GM10266 (cell line): ENCODE measurements at regions not wholly inside any gene's neighbourhood (a gene's known extent, or its start where the extent isn't known, plus 50 kb on each side); places are given as distances from the start of the nearest gene placed in this dataset.

ENCODE experiments used
- DNase-seq: peaks from one replicate; pipeline ENCODE4 v3.0.0; 2012; ENCODE audit errors: extremely low spot score
- TF ChIP-seq, protein P1 (sequence below): IDR thresholded peaks from 2 replicates; pipeline ENCODE4 v1.5.1; 2012; ENCODE audit warnings: mild to moderate bottlenecking, low read depth; ENCODE audit not compliant: control insufficient read depth, insufficient read depth; ENCODE audit errors: missing control alignments

DNA sequence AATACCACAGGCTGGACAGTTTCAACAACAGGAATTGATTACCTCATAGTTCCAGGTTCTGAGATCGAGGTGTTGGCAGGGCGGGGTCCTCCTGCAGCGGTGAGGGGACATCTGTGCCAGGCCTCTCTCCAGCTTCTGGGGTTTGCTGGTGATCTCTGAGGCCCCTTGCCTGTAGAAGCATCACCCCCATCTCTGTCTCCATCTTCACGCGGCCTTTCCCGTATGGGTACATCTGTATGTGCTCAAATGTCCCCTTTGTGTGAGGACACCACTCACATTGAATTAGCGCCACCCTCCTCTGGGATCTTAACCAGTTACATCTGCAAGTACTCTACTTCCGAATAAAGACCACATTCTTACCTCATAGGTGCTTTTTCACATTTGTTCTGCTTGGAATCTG is 1029.9 kb downstream of the BRD1 start:
- TF ChIP-seq, protein P1, sequence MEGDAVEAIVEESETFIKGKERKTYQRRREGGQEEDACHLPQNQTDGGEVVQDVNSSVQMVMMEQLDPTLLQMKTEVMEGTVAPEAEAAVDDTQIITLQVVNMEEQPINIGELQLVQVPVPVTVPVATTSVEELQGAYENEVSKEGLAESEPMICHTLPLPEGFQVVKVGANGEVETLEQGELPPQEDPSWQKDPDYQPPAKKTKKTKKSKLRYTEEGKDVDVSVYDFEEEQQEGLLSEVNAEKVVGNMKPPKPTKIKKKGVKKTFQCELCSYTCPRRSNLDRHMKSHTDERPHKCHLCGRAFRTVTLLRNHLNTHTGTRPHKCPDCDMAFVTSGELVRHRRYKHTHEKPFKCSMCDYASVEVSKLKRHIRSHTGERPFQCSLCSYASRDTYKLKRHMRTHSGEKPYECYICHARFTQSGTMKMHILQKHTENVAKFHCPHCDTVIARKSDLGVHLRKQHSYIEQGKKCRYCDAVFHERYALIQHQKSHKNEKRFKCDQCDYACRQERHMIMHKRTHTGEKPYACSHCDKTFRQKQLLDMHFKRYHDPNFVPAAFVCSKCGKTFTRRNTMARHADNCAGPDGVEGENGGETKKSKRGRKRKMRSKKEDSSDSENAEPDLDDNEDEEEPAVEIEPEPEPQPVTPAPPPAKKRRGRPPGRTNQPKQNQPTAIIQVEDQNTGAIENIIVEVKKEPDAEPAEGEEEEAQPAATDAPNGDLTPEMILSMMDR, result no peak
- no peak for DNase-seq

DNA sequence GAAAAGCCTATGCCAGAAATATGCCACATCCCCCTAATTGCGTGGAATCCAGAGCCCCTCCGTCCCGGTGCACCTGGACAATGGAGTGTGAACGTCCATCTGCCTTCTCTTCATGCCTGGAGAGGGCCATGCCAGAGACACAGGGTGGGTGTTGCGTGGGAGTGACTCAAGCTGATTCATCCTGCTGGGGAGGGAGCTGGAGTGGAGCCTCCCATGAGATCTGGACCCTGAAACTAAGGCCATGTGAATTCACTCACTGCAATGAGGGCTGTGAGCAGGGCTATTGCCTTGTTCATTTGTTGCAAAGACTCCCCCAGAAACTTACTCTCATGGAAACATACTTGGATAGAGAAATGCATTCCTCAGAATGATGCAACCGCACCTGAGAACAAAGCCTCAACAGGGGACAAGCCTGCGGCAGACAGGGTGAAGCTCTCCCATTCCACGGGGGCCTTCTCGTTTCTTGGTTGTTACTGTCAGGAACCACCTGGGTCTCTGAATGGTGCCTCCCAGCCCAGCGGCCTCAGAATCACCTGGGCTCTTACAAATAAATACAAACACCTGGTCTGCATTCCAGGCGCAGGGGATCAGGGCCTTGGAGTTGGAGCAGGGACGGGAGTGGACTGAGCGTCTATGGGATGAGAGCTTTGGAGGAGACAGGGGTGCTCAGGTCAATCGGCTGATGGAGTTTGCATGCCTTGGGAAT is 1031.2 kb downstream of the BRD1 start:
- TF ChIP-seq, protein P1, result no peak
- no peak for DNase-seq

DNA sequence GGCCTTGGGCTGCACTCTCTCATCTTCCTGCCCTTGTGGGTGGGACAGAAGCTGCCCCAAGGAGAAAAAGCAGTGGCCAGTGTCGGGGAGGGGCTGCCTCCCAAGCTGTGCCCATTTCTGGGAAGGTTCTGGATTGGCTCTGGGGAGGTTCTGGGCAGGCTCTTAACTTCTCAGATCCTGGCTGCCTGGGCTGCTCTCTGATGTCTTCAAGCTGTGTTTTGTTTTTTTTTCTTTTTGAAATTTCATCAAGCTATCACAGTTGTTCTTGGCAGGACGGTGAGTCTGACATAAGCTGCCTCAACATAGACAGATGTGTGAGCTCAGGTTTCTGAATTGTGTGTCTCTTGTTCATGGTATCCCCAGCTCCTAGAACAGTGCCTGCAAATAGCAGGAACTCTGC is 1032.0 kb downstream of the BRD1 start:
- TF ChIP-seq, protein P1, result no peak
- DNase-seq, result no peak

DNA sequence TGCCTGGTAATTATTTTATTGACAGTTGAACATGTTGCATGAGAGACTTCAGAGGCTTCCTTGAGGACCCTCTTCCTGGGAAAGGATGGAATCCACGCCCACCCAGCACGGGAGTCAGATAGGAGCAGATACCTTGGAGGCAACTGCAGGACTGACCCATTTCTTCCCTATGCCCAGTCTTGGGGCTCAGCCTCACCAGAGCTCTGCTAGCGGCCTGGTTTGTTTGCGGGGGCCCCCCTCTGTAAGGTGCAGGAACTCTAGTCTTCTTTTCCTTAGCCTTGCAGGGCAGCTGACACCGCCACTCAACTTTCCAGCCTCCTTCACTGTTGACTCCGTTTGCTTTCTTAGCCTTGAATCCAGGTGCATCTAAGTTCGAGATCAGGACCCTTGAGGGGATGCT is 1032.8 kb downstream of the BRD1 start:
- TF ChIP-seq, protein P1, result no peak

DNA sequence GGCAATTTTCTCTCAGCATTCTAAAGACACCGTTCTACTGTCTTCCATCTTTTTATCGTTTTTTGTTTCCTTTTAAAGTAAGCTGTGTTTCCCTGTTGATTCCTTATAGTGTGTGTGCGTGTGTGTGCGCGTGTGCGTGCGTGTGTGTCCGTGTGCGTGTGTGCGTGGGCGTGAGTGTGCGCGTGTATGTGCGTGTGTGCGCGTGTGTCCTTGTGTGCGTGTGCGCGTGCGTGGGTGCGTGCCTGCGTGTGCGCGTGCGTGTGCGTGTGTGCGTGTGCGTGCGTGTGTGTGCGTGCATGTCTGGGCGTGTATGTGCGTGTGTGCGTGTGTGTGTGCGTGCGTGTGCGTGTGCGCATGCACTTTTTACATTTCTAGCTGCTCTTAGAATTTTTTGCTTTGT is 1033.7 kb downstream of the BRD1 start:
- DNase-seq, result no peak
- TF ChIP-seq, protein P1, result no peak

More for the DNA sequence above, 1032.8 kb downstream of the BRD1 start:
- no peak for DNase-seq

DNA sequence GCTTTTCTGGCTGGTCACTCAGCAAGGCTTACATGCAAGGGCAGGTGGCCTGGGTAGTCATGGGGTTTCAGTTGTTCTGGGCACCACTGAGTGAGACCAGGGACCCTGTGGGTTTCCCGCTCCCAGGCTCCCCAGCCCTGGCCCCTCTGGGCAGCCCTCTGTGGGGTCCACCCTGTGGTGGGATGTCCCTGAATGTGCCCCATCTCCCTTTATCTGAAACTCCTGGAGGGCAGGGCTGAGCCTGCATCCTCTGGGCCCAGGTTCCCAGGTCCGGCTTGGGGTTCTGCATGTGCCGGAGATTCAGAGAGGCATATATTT is 1041.0 kb downstream of the BRD1 start:
- TF ChIP-seq, protein P1, result no peak
- DNase-seq, result no peak

DNA sequence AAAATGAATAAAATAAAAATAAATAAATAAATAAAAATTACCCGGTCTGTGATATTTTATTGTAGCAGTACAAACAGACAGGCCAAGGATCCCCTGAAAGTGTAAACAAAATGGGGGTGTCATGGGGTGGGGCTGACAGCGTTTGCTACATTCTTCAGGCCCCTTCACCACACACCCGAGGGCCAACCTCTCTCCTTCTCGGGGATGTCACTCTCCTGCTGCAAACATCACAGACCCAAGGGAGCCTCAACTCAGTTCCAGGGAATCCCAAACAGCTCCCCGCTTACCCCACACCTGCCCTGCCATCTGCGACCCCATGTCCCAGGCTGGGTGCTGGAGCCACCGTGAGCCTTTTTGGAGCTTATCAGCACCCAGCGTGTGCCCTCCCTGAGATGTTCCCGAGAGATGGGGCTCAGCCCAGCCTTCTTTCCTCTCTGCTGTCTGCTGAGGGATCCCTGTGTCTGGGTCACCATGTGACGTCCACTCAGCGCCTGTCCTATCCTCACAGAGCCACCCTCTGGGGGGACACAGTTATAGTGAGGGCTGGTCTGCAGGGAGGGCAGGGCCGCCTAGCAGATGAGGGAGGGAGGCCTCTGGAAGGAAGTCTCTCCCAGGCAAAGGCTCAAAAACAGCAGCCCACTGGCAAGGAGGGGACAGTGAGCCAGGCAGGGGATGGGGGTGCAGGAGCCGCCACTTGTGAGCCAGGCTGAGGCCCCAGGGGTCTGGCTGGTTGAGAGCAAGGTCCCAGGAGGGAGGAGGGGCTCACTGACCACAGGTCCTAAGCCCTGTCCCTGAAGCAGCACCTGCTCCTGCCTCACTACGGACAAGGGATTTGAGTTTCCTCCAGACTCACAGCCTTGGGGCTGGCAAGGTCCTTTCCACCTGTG is 1041.6 kb downstream of the BRD1 start:
- TF ChIP-seq, protein P1, result no peak
- no peak for DNase-seq
